ENCODE measurements at regions not wholly inside any gene's neighbourhood (a gene's known extent, or its start where the extent isn't known, plus 50 kb on each side); places are given as distances from the start of the nearest gene placed in this dataset.

GRCh38 chr5:66427139-66427442, 169.1 kb upstream of the MAST4 start:
- H3K9me3 ChIP-seq (ENCODE audit: control insufficient read depth, insufficient read depth, low read depth, low read length) = no peaks in the 10 kb centered on the region
- ChIA-PET POLR2A (no interaction called here), CTCF (interaction anchor here (0.6 kb wide), 2 partner anchors 94 to 120 kb away, joined by 4 read pairs; no protein-coding TSS in a partner anchor)
- TF ChIP-seq BCL11B (tag by site-specific recombination; IDR thresholded peaks at IDR 0.05; ENCODE audit: low read depth) = no peak
- no peak for TF ChIP-seq ZNF514 (tag by site-specific recombination; IDR thresholded peaks at IDR 0.05)
- no peak for TF ChIP-seq ZSCAN4 (tag by site-specific recombination; IDR thresholded peaks at IDR 0.05)
- no peak for TF ChIP-seq ZNF610 (tag by site-specific recombination; IDR thresholded peaks at IDR 0.05; ENCODE audit: borderline replicate concordance)
- TF ChIP-seq, protein P1, sequence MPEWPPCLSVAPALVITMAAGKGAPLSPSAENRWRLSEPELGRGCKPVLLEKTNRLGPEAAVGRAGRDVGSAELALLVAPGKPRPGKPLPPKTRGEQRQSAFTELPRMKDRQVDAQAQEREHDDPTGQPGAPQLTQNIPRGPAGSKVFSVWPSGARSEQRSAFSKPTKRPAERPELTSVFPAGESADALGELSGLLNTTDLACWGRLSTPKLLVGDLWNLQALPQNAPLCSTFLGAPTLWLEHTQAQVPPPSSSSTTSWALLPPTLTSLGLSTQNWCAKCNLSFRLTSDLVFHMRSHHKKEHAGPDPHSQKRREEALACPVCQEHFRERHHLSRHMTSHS (tag by site-specific recombination; IDR thresholded peaks at IDR 0.05) = no peak
- TF ChIP-seq ZNF830 (tag by site-specific recombination; IDR thresholded peaks at IDR 0.05; ENCODE audit: low read depth) = no peak
- no peaks in the 10 kb centered on the region for H3K36me3 ChIP-seq (ENCODE audit: control insufficient read depth in 2 of 2, insufficient read depth in 1 of 2, low read length in 2 of 2)
- H3K4me1 ChIP-seq (ENCODE audit: control insufficient read depth, insufficient read depth, low read length) = no peaks in the 10 kb centered on the region
- H3K4me3 ChIP-seq (ENCODE audit: low read depth, low read length) = no peak overlapping the region
- H3K27ac ChIP-seq (ENCODE audit: extremely low read depth, low read depth, low read length) = no peak overlapping the region

DNA sequence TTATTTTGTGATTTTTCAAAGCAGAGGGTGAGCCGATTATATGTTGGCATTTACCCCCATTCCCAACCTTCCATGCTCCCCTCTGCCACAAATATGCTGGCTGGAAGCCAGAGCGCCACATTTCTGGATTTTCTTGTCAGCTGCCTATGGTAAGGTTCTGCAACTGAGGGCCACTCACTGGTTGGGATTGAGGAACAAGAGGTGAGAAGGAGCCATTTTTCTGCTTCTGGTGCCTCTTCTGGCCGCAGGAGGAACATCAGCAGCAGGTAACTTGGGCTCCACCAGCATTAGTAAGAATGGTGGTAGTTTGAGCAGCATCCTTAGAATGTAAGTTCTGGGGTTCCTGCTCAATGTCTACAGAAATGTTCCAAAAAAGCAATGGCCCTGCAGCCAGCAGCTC, 159.5 kb upstream of the MAST4 start:
- no peak overlapping the region for H3K27ac ChIP-seq (ENCODE audit: extremely low read depth, low read depth, low read length)
- no peak overlapping the region for H3K4me3 ChIP-seq (ENCODE audit: low read depth, low read length)
- TF ChIP-seq ZNF274 (IDR thresholded peaks at IDR 0.05; ENCODE audit: low read length) (no peak), ZNF274 (tag by site-specific recombination; IDR thresholded peaks at IDR 0.05; ENCODE audit: borderline replicate concordance) (no peak), ZNF654 (tag by site-specific recombination; IDR thresholded peaks at IDR 0.05; ENCODE audit: low read depth) (no peak), ZNF48 (tag by site-specific recombination; IDR thresholded peaks at IDR 0.05) (no peak), ZNF112 (tag by site-specific recombination; IDR thresholded peaks at IDR 0.05) (no peak), ZNF621 (tag by site-specific recombination; IDR thresholded peaks at IDR 0.05) (no peak)
- H3K4me1 ChIP-seq (ENCODE audit: control insufficient read depth, insufficient read depth, low read length) = no peaks in the 10 kb centered on the region
- H3K36me3 ChIP-seq (ENCODE audit: control insufficient read depth in 2 of 2, insufficient read depth in 1 of 2, low read length in 2 of 2) = no peaks in the 10 kb centered on the region
- ChIA-PET CTCF (interaction anchor here (0.6 to 0.7 kb wide), 2 partner anchors 10 to 1698 kb away, joined by 3 read pairs; no protein-coding TSS in a partner anchor), POLR2A (no interaction called here)
- H3K9me3 ChIP-seq (ENCODE audit: control insufficient read depth, insufficient read depth, low read depth, low read length) = no peaks in the 10 kb centered on the region

DNA sequence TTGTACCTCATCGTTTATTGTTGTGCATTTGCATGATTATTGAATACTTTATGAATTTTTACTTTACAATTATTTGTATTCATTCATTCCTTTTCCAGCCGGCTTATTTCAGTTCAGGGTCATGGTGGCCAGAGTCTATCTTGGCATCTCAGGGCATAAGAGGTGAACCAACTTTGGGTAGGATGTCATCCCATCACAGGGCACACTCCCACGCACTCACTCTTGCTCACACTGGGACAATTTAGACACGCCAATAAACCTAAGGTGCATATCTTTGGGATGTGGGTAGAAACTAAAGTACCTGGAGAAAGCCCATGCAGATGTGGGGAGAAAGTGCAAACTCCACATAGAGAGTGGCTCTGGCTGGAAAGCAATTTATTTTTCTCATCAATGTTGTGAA, 158.1 kb upstream of the MAST4 start:
- no peaks in the 10 kb centered on the region for H3K36me3 ChIP-seq (ENCODE audit: control insufficient read depth in 2 of 2, insufficient read depth in 1 of 2, low read length in 2 of 2)
- no peak overlapping the region for H3K27ac ChIP-seq (ENCODE audit: extremely low read depth, low read depth, low read length)
- no peak overlapping the region for H3K4me3 ChIP-seq (ENCODE audit: low read depth, low read length)
- no peak for TF ChIP-seq KLF8 (tag by site-specific recombination; IDR thresholded peaks at IDR 0.05)
- no peak for TF ChIP-seq TCF7L2 (IDR thresholded peaks at IDR 0.05; ENCODE audit: borderline replicate concordance, low read depth, low read length)
- TF ChIP-seq ZNF777 (tag by site-specific recombination; IDR thresholded peaks at IDR 0.05; ENCODE audit: borderline replicate concordance) = no peak
- TF ChIP-seq RBAK (tag by site-specific recombination; IDR thresholded peaks at IDR 0.05) = no peak
- TF ChIP-seq ZNF561 (tag by site-specific recombination; IDR thresholded peaks at IDR 0.05; ENCODE audit: borderline replicate concordance) = no peak
- no peak for TF ChIP-seq ZNF266 (tag by site-specific recombination; IDR thresholded peaks at IDR 0.05; ENCODE audit: low read depth)
- no peak for TF ChIP-seq ZNF768 (tag by site-specific recombination; IDR thresholded peaks at IDR 0.05)
- no peak for TF ChIP-seq ZNF311 (tag by site-specific recombination; IDR thresholded peaks at IDR 0.05; ENCODE audit: borderline replicate concordance)
- TF ChIP-seq, protein P2, sequence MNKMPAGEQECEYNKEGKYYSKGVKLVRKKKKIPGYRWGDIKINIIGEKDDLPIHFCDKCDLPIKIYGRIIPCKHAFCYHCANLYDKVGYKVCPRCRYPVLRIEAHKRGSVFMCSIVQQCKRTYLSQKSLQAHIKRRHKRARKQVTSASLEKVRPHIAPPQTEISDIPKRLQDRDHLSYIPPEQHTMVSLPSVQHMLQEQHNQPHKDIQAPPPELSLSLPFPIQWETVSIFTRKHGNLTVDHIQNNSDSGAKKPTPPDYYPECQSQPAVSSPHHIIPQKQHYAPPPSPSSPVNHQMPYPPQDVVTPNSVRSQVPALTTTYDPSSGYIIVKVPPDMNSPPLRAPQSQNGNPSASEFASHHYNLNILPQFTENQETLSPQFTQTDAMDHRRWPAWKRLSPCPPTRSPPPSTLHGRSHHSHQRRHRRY (tag by site-specific recombination; IDR thresholded peaks at IDR 0.05) = no peak
- no peak for TF ChIP-seq ZNF473 (tag by site-specific recombination; IDR thresholded peaks at IDR 0.05)
- no peak for TF ChIP-seq MZF1 (tag by site-specific recombination; IDR thresholded peaks at IDR 0.05; ENCODE audit: borderline replicate concordance)
- no peaks in the 10 kb centered on the region for H3K9me3 ChIP-seq (ENCODE audit: control insufficient read depth, insufficient read depth, low read depth, low read length)
- H3K4me1 ChIP-seq (ENCODE audit: control insufficient read depth, insufficient read depth, low read length) = no peaks in the 10 kb centered on the region
- ChIA-PET CTCF (interaction anchor here (0.6 kb wide), 1 partner anchor 130 kb away, joined by 3 read pairs; no protein-coding TSS in a partner anchor), POLR2A (no interaction called here)
